ENCODE measurements at regions not wholly inside any gene's neighbourhood (a gene's known extent, or its start where the extent isn't known, plus 50 kb on each side); places are given as distances from the start of the nearest gene placed in this dataset.
"Not testable (repeated sequence)": the region's sequence is repeated elsewhere in the genome, so short reads cannot be mapped to it uniquely, and the experiment has no call there.

GRCh38 chr14:80037349-80037748 is 174.0 kb downstream of the DIO2 start:
- Histone ChIP-seq H3K4me1 (no peaks in the 10 kb centered on the region), H3K27ac (no peak overlapping the region), H3K9me3 (peaks cover 0 to 3% of the 10 kb centered on the region in 2 donors), H3K27me3 (no peaks in the 10 kb centered on the region), H3K4me3 (no peak overlapping the region), H3K36me3 (no peaks in the 10 kb centered on the region)
- TF ChIP-seq CTCF (IDR thresholded peaks at IDR 0.05): no peak
- no peak for TF ChIP-seq POLR2A (IDR thresholded peaks at IDR 0.05)
- no peak for TF ChIP-seq POLR2AphosphoS5 (IDR thresholded peaks at IDR 0.05)
- intact Hi-C loops (cut with DNase I; ENCODE audit: low total_unique reads): loop anchor here (5.0 kb wide), 1 partner anchor 1310 kb away; no protein-coding TSS in a partner anchor
- DNase-seq (ENCODE audit: low spot score in 2 of 2): no peak

GRCh38 chr14:80024417-80024816 is 186.9 kb downstream of the DIO2 start:
- TF ChIP-seq POLR2A (IDR thresholded peaks at IDR 0.05) (no peak), POLR2AphosphoS5 (IDR thresholded peaks at IDR 0.05) (no peak), CTCF (IDR thresholded peaks at IDR 0.05) (no peak)

DNA sequence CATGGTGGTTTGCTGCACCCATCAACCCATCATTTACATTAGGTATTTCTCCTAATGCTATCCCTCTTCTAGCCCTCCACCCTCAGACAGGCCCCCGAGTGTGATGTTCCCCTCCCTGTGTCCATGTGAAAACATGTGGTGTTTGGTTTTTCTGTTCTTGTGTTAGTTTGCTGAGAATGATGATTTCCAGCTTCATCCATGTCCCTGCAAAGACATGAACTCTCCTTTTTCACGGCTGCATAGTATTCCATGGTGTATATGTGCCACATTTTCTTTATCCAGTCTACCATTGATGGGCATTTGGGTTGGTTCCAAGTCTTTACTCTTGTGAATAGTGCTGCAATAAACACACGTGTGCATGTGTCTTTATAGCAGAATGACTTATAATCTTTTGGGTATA is 192.8 kb downstream of the DIO2 start:
- H3K4me1 ChIP-seq; DNase-seq (ENCODE audit: low spot score in 2 of 2); intact Hi-C loops (cut with DNase I; ENCODE audit: low total_unique reads); H3K36me3 ChIP-seq; H3K9me3 ChIP-seq; H3K27ac ChIP-seq; H3K4me3 ChIP-seq; H3K27me3 ChIP-seq: not testable (repeated sequence)

More at GRCh38 chr14:80024417-80024816, 186.9 kb downstream of the DIO2 start:
- Histone ChIP-seq H3K4me3 (no peak overlapping the region), H3K27me3 (no peaks in the 10 kb centered on the region), H3K27ac (no peak overlapping the region), H3K36me3 (no peaks in the 10 kb centered on the region), H3K9me3 (no peaks in the 10 kb centered on the region), H3K4me1 (no peaks in the 10 kb centered on the region)
- no peak for DNase-seq (ENCODE audit: low spot score in 2 of 2)
- intact Hi-C loops (cut with DNase I; ENCODE audit: low total_unique reads): no loop called here

DNA sequence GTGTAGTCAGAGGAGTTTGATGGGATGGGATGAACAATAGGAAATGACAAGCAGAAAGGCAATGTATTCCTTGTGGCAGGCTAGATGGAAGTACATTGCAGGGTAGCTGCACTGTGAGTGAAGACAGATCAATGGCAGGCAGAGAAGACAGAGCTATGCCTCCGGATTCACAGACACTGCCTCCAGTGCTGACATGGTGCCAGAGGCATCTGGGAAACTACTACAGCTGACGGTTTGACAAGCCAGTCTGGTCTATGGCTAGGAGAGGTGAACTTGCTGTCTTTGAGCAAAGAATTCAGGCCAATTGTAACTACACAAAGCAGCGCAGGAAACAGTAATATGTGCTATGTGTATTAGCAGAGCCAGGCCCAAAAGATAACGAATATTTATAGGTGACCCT is 193.5 kb downstream of the DIO2 start:
- DNase-seq (ENCODE audit: low spot score in 2 of 2): no peak
- H3K4me1 ChIP-seq: no peaks in the 10 kb centered on the region
- no peaks in the 10 kb centered on the region for H3K36me3 ChIP-seq
- intact Hi-C loops (cut with DNase I; ENCODE audit: low total_unique reads): no loop called here
- no peak overlapping the region for H3K4me3 ChIP-seq
- H3K27ac ChIP-seq: no peak overlapping the region
- no peaks in the 10 kb centered on the region for H3K9me3 ChIP-seq
- H3K27me3 ChIP-seq: no peaks in the 10 kb centered on the region
- TF ChIP-seq POLR2AphosphoS5 (IDR thresholded peaks at IDR 0.05) (no peak), CTCF (IDR thresholded peaks at IDR 0.05) (no peak), POLR2A (IDR thresholded peaks at IDR 0.05) (no peak)

DNA sequence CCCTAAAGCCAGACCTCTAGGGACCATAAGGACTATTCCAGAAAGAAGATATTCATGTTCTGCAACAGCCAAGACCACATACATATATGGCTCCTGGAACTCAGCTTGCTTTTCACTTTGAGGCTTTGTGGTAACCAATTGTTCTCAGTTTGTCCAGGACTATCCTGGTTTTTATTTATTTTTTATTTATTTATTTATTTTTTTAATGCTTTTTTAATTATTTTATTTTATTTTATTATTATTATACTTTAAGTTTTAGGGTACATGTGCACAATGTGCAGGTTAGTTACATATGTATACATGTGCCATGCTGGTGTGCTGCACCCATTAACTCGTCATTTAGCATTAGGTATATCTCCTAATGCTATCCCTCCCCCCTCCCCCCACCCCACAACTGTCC is 201.1 kb downstream of the DIO2 start:
- H3K9me3 ChIP-seq; DNase-seq (ENCODE audit: low spot score in 2 of 2); H3K36me3 ChIP-seq; intact Hi-C loops (cut with DNase I; ENCODE audit: low total_unique reads); H3K4me1 ChIP-seq; H3K4me3 ChIP-seq; H3K27ac ChIP-seq; H3K27me3 ChIP-seq: not testable (repeated sequence)

GRCh38 chr14:80005561-80005960 is 205.7 kb downstream of the DIO2 start:
- Histone ChIP-seq H3K4me3 (no peak overlapping the region), H3K4me1 (no peaks in the 10 kb centered on the region), H3K36me3 (no peaks in the 10 kb centered on the region), H3K9me3 (no peaks in the 10 kb centered on the region), H3K27ac (no peak overlapping the region), H3K27me3 (no peaks in the 10 kb centered on the region)
- intact Hi-C loops (cut with DNase I; ENCODE audit: low total_unique reads): no loop called here
- TF ChIP-seq CTCF (IDR thresholded peaks at IDR 0.05) (no peak), POLR2AphosphoS5 (IDR thresholded peaks at IDR 0.05) (no peak), POLR2A (IDR thresholded peaks at IDR 0.05) (no peak)
- no peak for DNase-seq (ENCODE audit: low spot score in 2 of 2)

Measured in breast epithelium (tissue), 4 donors.